ENCODE measurements at regions not wholly inside any gene's neighbourhood (a gene's known extent, or its start where the extent isn't known, plus 50 kb on each side); places are given as distances from the start of the nearest gene placed in this dataset.
"Not testable (repeated sequence)": the region's sequence is repeated elsewhere in the genome, so short reads cannot be mapped to it uniquely, and the experiment has no call there.

DNA sequence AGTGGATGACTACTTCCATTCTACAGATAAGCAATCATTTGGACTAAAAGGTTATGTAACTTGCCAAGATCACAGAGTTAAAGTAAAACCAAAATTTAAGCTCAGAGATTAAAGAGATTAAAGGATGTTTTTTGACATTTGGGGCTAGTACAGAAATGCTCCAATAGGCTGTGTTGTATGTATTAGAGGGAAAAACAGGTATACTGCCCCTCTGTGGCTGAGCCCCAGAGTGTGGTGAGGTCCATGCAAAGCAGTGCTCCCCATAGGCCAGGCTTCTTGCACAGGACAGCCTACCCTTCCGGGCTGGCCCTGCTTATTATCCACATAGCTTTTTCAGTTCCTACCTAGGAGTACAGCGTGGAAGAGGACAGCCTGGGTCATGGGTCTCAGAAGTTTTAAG is 322.8 kb downstream of the POM121L12 start:
- no peak overlapping the region for H3K4me3 ChIP-seq
- 0% methylated on average over 2 of the region's 2 CpGs for WGBS (ENCODE audit: missing lambda C conversion rate)
- H3K4me1 ChIP-seq, result no peaks in the 10 kb centered on the region
- H3K4me2 ChIP-seq, result no peak overlapping the region
- H3K27ac ChIP-seq, result no peak overlapping the region
- CTCF ChIA-PET, result no interaction called here
- DNase-seq (ENCODE audit: low read depth in 1 of 2, low spot score in 1 of 2), result no peak
- no peaks in the 10 kb centered on the region for H3K9me3 ChIP-seq
- TF ChIP-seq CEBPB (IDR thresholded peaks at IDR 0.05), result no peak
- TF ChIP-seq ZFP36 (IDR thresholded peaks at IDR 0.05; ENCODE audit: borderline replicate concordance, partially characterized antibody), result no peak
- no peak for TF ChIP-seq TP53 (CRISPR knock-in tag; IDR thresholded peaks at IDR 0.05)
- no peak for TF ChIP-seq MYC (IDR thresholded peaks at IDR 0.05; ENCODE audit: borderline replicate concordance, low read length)
- TF ChIP-seq, protein P1, sequence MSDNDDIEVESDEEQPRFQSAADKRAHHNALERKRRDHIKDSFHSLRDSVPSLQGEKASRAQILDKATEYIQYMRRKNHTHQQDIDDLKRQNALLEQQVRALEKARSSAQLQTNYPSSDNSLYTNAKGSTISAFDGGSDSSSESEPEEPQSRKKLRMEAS (IDR thresholded peaks at IDR 0.05), result no peak
- FAIRE-seq, result no peak
- POLR2A ChIA-PET, result no interaction called here
- ATAC-seq, result no peak

DNA sequence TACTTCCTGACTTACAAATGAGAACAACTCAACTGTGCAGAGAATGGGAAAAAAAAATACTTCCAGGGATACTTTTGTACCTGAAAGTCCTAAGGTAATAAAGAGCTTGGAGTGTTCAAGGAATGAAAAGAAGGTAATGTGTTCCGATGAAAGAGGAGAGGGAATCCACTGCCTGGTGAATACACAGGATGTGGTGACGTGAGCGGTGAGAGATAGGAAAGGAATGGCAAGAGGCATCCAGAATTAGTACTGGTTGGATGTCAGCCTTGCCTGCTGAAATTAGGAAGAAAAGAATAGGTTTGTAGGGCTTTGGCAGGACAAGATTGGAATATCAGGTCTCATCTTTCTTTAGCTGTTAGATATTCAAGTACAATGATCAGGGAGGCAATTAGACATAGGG is 347.7 kb downstream of the POM121L12 start:
- TF ChIP-seq, protein P1 (IDR thresholded peaks at IDR 0.05), result no peak
- TF ChIP-seq EHMT2 (IDR thresholded peaks at IDR 0.05; ENCODE audit: low read depth) (no peak), RFX5 (IDR thresholded peaks at IDR 0.05) (no peak), NPAS2 (CRISPR knock-in tag; IDR thresholded peaks at IDR 0.05; ENCODE audit: borderline replicate concordance) (no peak), CHD4 (IDR thresholded peaks at IDR 0.05; ENCODE audit: borderline replicate concordance) (no peak), HEYL (CRISPR knock-in tag; IDR thresholded peaks at IDR 0.05) (no peak), NFE2L2 (conservative IDR thresholded peaks at IDR 0.05; ENCODE audit: low read length) (no peak)
- TF ChIP-seq, protein P2, sequence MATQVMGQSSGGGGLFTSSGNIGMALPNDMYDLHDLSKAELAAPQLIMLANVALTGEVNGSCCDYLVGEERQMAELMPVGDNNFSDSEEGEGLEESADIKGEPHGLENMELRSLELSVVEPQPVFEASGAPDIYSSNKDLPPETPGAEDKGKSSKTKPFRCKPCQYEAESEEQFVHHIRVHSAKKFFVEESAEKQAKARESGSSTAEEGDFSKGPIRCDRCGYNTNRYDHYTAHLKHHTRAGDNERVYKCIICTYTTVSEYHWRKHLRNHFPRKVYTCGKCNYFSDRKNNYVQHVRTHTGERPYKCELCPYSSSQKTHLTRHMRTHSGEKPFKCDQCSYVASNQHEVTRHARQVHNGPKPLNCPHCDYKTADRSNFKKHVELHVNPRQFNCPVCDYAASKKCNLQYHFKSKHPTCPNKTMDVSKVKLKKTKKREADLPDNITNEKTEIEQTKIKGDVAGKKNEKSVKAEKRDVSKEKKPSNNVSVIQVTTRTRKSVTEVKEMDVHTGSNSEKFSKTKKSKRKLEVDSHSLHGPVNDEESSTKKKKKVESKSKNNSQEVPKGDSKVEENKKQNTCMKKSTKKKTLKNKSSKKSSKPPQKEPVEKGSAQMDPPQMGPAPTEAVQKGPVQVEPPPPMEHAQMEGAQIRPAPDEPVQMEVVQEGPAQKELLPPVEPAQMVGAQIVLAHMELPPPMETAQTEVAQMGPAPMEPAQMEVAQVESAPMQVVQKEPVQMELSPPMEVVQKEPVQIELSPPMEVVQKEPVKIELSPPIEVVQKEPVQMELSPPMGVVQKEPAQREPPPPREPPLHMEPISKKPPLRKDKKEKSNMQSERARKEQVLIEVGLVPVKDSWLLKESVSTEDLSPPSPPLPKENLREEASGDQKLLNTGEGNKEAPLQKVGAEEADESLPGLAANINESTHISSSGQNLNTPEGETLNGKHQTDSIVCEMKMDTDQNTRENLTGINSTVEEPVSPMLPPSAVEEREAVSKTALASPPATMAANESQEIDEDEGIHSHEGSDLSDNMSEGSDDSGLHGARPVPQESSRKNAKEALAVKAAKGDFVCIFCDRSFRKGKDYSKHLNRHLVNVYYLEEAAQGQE (IDR thresholded peaks at IDR 0.05), result no peak
- Histone ChIP-seq H3K9me3 (no peaks in the 10 kb centered on the region), H3K27ac (no peak overlapping the region), H3K4me1 (no peaks in the 10 kb centered on the region), H3K4me2 (no peak overlapping the region), H3K4me3 (no peak overlapping the region)
- ATAC-seq (no peak), FAIRE-seq (no peak), DNase-seq (ENCODE audit: low read depth in 1 of 2, low spot score in 1 of 2) (no peak)
- ChIA-PET POLR2A (no interaction called here), CTCF (no interaction called here)
- 18% methylated on average over 3 of the region's 3 CpGs for WGBS (ENCODE audit: missing lambda C conversion rate)

DNA sequence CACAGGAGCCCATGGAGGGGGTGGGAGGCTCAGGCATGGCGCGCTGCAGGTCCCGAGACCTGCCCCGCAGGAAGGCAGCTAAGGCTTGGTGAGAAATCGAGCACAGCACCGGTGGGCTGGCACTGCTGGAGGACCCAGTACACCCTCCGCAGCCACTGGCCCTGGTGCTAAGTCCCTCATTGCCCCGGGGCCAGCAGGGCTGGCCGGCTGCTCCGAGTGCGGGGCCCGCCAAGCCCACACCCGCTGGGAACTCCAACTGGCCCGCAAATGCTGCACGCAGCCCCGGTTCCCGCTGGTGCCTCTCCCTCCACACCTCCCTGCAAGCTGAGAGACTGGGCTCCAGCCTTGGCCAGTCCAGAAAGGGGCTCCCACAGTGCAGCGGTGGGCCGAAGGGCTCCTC is 349.8 kb downstream of the POM121L12 start:
- ATAC-seq; FAIRE-seq; DNase-seq (ENCODE audit: low read depth in 1 of 2, low spot score in 1 of 2); H3K9me3 ChIP-seq; H3K4me2 ChIP-seq; H3K4me1 ChIP-seq; H3K4me3 ChIP-seq; POLR2A ChIA-PET; H3K27ac ChIP-seq; CTCF ChIA-PET: not testable (repeated sequence)
- no CpG with 5 or more reads among the region's 19 CpGs for WGBS (ENCODE audit: missing lambda C conversion rate)

DNA sequence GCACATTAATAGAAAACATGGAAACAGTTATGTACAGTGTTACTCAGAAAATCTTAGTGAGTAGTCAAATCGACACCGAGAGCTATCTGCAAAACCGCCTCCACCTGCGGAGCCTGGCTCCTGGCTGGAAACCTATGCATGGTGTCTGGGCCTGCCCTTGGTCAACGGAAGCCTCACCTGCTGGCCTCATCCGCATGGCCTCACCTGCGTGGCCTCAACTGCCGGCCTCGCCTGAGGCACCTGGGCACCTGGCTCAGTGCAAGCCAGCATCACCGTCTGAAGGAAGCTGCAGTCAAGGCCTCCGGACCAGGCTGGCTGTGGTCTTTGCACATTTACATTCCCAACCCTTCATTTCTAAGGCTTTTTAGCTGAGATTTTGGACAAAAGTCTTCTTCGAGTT is 352.1 kb downstream of the POM121L12 start:
- TF ChIP-seq PHF8 (IDR thresholded peaks at IDR 0.05; ENCODE audit: borderline replicate concordance, low read depth) (no peak), POLR2A (IDR thresholded peaks at IDR 0.05; ENCODE audit: low read length) (no peak), CHD2 (IDR thresholded peaks at IDR 0.05; ENCODE audit: low read length, partially characterized antibody) (no peak), SMC3 (IDR thresholded peaks at IDR 0.05) (no peak), CEBPB (IDR thresholded peaks at IDR 0.05) (no peak), RAD21 (conservative IDR thresholded peaks at IDR 0.05 in 1 of 2, IDR thresholded peaks at IDR 0.05 in 1 of 2) (no peak), NFE2L2 (conservative IDR thresholded peaks at IDR 0.05; ENCODE audit: low read length) (no peak), ESRRA (IDR thresholded peaks at IDR 0.05; ENCODE audit: borderline replicate concordance, low read length) (no peak), EHMT2 (IDR thresholded peaks at IDR 0.05; ENCODE audit: low read depth) (no peak), RFX5 (IDR thresholded peaks at IDR 0.05) (no peak), EP300 (IDR thresholded peaks at IDR 0.05) (no peak)
- TF ChIP-seq, protein P3, sequence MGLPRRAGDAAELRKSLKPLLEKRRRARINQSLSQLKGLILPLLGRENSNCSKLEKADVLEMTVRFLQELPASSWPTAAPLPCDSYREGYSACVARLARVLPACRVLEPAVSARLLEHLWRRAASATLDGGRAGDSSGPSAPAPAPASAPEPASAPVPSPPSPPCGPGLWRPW (IDR thresholded peaks at IDR 0.05), result no peak
- ATAC-seq (no peak), FAIRE-seq (no peak), DNase-seq (ENCODE audit: low read depth in 1 of 2, low spot score in 1 of 2) (no peak)
- POLR2A ChIA-PET, result no interaction called here
- Histone ChIP-seq H3K4me2 (no peak overlapping the region), H3K9me3 (no peaks in the 10 kb centered on the region), H3K4me3 (no peak overlapping the region), H3K4me1 (no peaks in the 10 kb centered on the region), H3K27ac (no peak overlapping the region)
- CTCF ChIA-PET, result no interaction called here
- WGBS (ENCODE audit: missing lambda C conversion rate), result 34% methylated on average over 12 of the region's 12 CpGs
